GM23338 (cell line): ENCODE measurements at regions not wholly inside any gene's neighbourhood (a gene's known extent, or its start where the extent isn't known, plus 50 kb on each side); places are given as distances from the start of the nearest gene placed in this dataset.

ENCODE experiments used
- ATAC-seq: fragments of 200-7000 bp; cut with Tn5 transposase; 3 replicates; pipeline ENCODE4 v1.9.1; 2020
- DNase-seq: peaks from one replicate; pipeline ENCODE4 v3.0.0-alpha.2; 2015; ENCODE audit warnings: low spot score
- H2AFZ ChIP-seq: fragments of 200-600 bp; sonication (generic); 2 replicates; pipeline ENCODE4 v1.8.0; 2016; ENCODE audit warnings: antibody characterized with exemption, mild to moderate bottlenecking, moderate library complexity
- H3F3A ChIP-seq: fragments of 200-600 bp; sonication (generic); replicated peaks from 2 replicates; pipeline ENCODE4 v1.8.0; 2017; ENCODE audit warnings: antibody characterized with exemption, mixed run types, low read depth
- H3K27ac ChIP-seq: fragments of 200-600 bp; sonication (generic); 2 replicates; pipeline ENCODE4 v1.6.1; 2016; ENCODE audit warnings: low read depth
- H3K27me3 ChIP-seq: fragments of 200-600 bp; sonication (generic); 2 replicates; pipeline ENCODE4 v1.8.0; 2016; ENCODE audit warnings: mild to moderate bottlenecking, mixed run types, moderate library complexity; ENCODE audit not compliant: insufficient read depth
- H3K36me3 ChIP-seq: fragments of 200-600 bp; sonication (generic); 2 replicates; pipeline ENCODE4 v1.8.0; 2016; ENCODE audit warnings: mild to moderate bottlenecking; ENCODE audit not compliant: insufficient read depth
- H3K4me1 ChIP-seq: fragments of 200-600 bp; sonication (generic); 2 replicates; pipeline ENCODE4 v1.8.0; 2016; ENCODE audit warnings: mild to moderate bottlenecking, moderate library complexity; ENCODE audit not compliant: insufficient read depth
- H3K4me2 ChIP-seq: fragments of 200-600 bp; sonication (generic); 2 replicates; pipeline ENCODE4 v1.7.1; 2017; ENCODE audit warnings: mixed run types
- H3K4me3 ChIP-seq: fragments of 200-600 bp; sonication (generic); 2 replicates; pipeline ENCODE4 v1.6.1; 2016; ENCODE audit warnings: mixed run types
- H3K79me2 ChIP-seq: fragments of 200-600 bp; sonication (generic); replicated peaks from 2 replicates; pipeline ENCODE4 v1.8.0; 2017; ENCODE audit warnings: mild to moderate bottlenecking; ENCODE audit not compliant: insufficient read depth
- H3K9me2 ChIP-seq: fragments of 200-600 bp; sonication (generic); 2 replicates; pipeline ENCODE4 v1.8.0; 2017; ENCODE audit not compliant: insufficient read depth
- H4K20me1 ChIP-seq: fragments of 200-600 bp; sonication (generic); replicated peaks from 2 replicates; pipeline ENCODE4 v1.8.0; 2017; ENCODE audit warnings: mild to moderate bottlenecking; ENCODE audit not compliant: insufficient read depth
- H3K27ac Mint-ChIP-seq: 2 replicates; pipeline ENCODE4 v1.8.0; 2020; ENCODE audit warnings: inconsistent platforms, mild to moderate bottlenecking, moderate library complexity, mixed read lengths
- H3K27me3 Mint-ChIP-seq: 3 replicates; pipeline ENCODE4 v1.8.0; 2022; ENCODE audit warnings: low read depth, mild to moderate bottlenecking, moderate library complexity, mixed read lengths, inconsistent platforms; ENCODE audit not compliant: insufficient read depth, poor library complexity
- H3K36me3 Mint-ChIP-seq: 3 replicates; pipeline ENCODE4 v1.8.0; 2021; ENCODE audit warnings: low read depth, mild to moderate bottlenecking, inconsistent platforms, moderate library complexity, mixed read lengths
- H3K4me1 Mint-ChIP-seq: 3 replicates; pipeline ENCODE4 v1.8.0; 2020; ENCODE audit warnings: mild to moderate bottlenecking, inconsistent platforms, mixed read lengths
- H3K4me3 Mint-ChIP-seq: 3 replicates; pipeline ENCODE4 v1.8.0; 2021; ENCODE audit warnings: moderate library complexity, mild to moderate bottlenecking, inconsistent platforms, mixed read lengths
- H3K9me3 Mint-ChIP-seq: 3 replicates; pipeline ENCODE4 v1.8.0; 2020; ENCODE audit warnings: moderate library complexity, mild to moderate bottlenecking, inconsistent platforms, mixed read lengths
- CREB1 ChIP-seq: fragments of 250-450 bp; sonication (Bioruptor Pico); IDR thresholded peaks from 2 replicates; pipeline ENCODE4 v1.5.0; 2020; ENCODE audit warnings: low read depth, mild to moderate bottlenecking, moderate library complexity
- CTCF ChIP-seq, 2 experiments: fragments of 200-600 bp in 1 of 2; sonication (generic) in 1 of 2; conservative IDR thresholded peaks; 2 replicates each; pipeline versions ENCODE4 v1.5.1 to v1.6.1; 2016 to 2017; ENCODE audit warnings: antibody characterized with exemption in 2 of 2, low read depth in 2 of 2, mild to moderate bottlenecking in 2 of 2, moderate library complexity in 1 of 2
- ETS1 ChIP-seq: IDR thresholded peaks from 2 replicates; pipeline ENCODE4 v1.6.1; 2016; ENCODE audit warnings: antibody characterized with exemption
- EZH2phosphoT487 ChIP-seq: fragments of 200-600 bp; sonication (generic); IDR thresholded peaks from one replicate; pipeline ENCODE4 v1.8.1; 2018; ENCODE audit warnings: antibody characterized with exemption; ENCODE audit not compliant: unreplicated experiment
- JUNB ChIP-seq: IDR thresholded peaks from one replicate; pipeline ENCODE4 v1.6.1; 2016; ENCODE audit warnings: antibody characterized with exemption; ENCODE audit not compliant: unreplicated experiment
- NANOG ChIP-seq: IDR thresholded peaks from 2 replicates; pipeline ENCODE4 v1.6.1; 2016; ENCODE audit warnings: antibody characterized with exemption, borderline replicate concordance
- POLR2AphosphoS5 ChIP-seq: IDR thresholded peaks from 2 replicates; pipeline ENCODE4 v1.6.1; 2016; ENCODE audit warnings: antibody characterized with exemption, low read depth
- STAT1 ChIP-seq: IDR thresholded peaks from one replicate; pipeline ENCODE4 v1.6.1; 2016; ENCODE audit warnings: antibody characterized with exemption; ENCODE audit not compliant: unreplicated experiment
- ZNF331 ChIP-seq: fragments of 250-450 bp; sonication (Bioruptor Pico); IDR thresholded peaks from 2 replicates; pipeline ENCODE4 v1.5.0; 2020; ENCODE audit warnings: low read depth, mild to moderate bottlenecking, moderate library complexity
- ZNF462 ChIP-seq: fragments of 250-450 bp; sonication (Bioruptor Pico); IDR thresholded peaks from 2 replicates; pipeline ENCODE4 v1.5.0; 2020; ENCODE audit warnings: mild to moderate bottlenecking, moderate library complexity

GRCh38 chr6:23040899-23041298, 471.5 kb downstream of the HDGFL1 start:
- Histone ChIP-seq H4K20me1 (no peaks in the 10 kb centered on the region), H3K79me2 (no peaks in the 10 kb centered on the region), H3K4me3 (no peak overlapping the region), H3K9me2 (peaks cover 4% of the 10 kb centered on the region; the same call in 1 of the 2 replicates), H3K36me3 (no peaks in the 10 kb centered on the region), H3K4me1 (no peaks in the 10 kb centered on the region), H2AFZ (no peak overlapping the region), H3K27ac (no peak overlapping the region), H3K4me2 (no peak overlapping the region), H3K27me3 (no peaks in the 10 kb centered on the region), H3F3A (no peaks in the 10 kb centered on the region)
- Mint-ChIP-seq H3K27me3 (no peaks in the 10 kb centered on the region), H3K36me3 (no peaks in the 10 kb centered on the region), H3K4me1 (0 out of 3 replicates have a peak, but pooled peaks cover 2% of the 10 kb centered on the region), H3K4me3 (no peak overlapping the region), H3K9me3 (no peaks in the 10 kb centered on the region), H3K27ac (no peak overlapping the region)
- no peak for DNase-seq
- ATAC-seq: no peak
- TF ChIP-seq NANOG (no peak), ETS1 (no peak), CREB1 (CRISPR knock-in tag) (no peak), EZH2phosphoT487 (no peak), STAT1 (no peak), POLR2AphosphoS5 (no peak), JUNB (no peak), ZNF462 (CRISPR knock-in tag) (no peak), CTCF (conservative IDR thresholded peaks at IDR 0.05; ENCODE audit: low read depth in 2 of 2) (no peak), ZNF331 (CRISPR knock-in tag) (no peak)
